Fibroblast of lung (primary cell): ENCODE measurements at regions not wholly inside any gene's neighbourhood (a gene's known extent, or its start where the extent isn't known, plus 50 kb on each side); places are given as distances from the start of the nearest gene placed in this dataset.
"Not testable (repeated sequence)": the region's sequence is repeated elsewhere in the genome, so short reads cannot be mapped to it uniquely, and the experiment has no call there.

Experiments used
- DNase-seq, 2 donors: peaks; one replicate each; pipeline versions ENCODE4 v3.0.0 to v3.0.0-alpha.2; 2010; ENCODE audit warnings: low read depth in 2 of 2
- H2AFZ ChIP-seq: 2 replicates; pipeline ENCODE4 v1.5.1; 2012; ENCODE audit warnings: low read length, control low read depth, inconsistent platforms
- H3K27ac ChIP-seq: 2 replicates; pipeline ENCODE4 v1.5.1; 2011; ENCODE audit warnings: low read length, control low read depth; ENCODE audit not compliant: insufficient read depth
- H3K27me3 ChIP-seq: 2 replicates; pipeline ENCODE4 v1.5.1; 2011; ENCODE audit warnings: mild to moderate bottlenecking, low read length; ENCODE audit not compliant: control insufficient read depth, insufficient read depth
- H3K36me3 ChIP-seq: 2 replicates; pipeline ENCODE4 v1.5.1; 2011; ENCODE audit warnings: low read length; ENCODE audit not compliant: control insufficient read depth, insufficient read depth
- H3K4me1 ChIP-seq: 2 replicates; pipeline ENCODE4 v1.5.1; 2011; ENCODE audit warnings: low read length; ENCODE audit not compliant: control insufficient read depth, insufficient read depth; ENCODE audit errors: extremely low read depth
- H3K4me2 ChIP-seq: 2 replicates; pipeline ENCODE4 v1.5.1; 2011; ENCODE audit warnings: low read length, control low read depth; ENCODE audit not compliant: insufficient read depth; ENCODE audit errors: extremely low read depth
- H3K4me3 ChIP-seq, 4 experiments: fragments of 200-600 bp in 1 of 4; sonication (generic) in 1 of 4; replicated peaks in 1 of 4; 2 replicates each; pipeline ENCODE4 v1.5.1; 2011 to 2016; ENCODE audit warnings: low read length in 4 of 4, low read depth in 3 of 4, mild to moderate bottlenecking in 3 of 4, control low read depth in 2 of 4, inconsistent platforms in 1 of 4, mixed read lengths in 1 of 4; ENCODE audit not compliant: insufficient read depth in 1 of 4; ENCODE audit errors: control extremely low read depth in 1 of 4
- H3K79me2 ChIP-seq: 2 replicates; pipeline ENCODE4 v1.5.1; 2012; ENCODE audit warnings: mild to moderate bottlenecking, low read length, inconsistent platforms; ENCODE audit not compliant: control insufficient read depth, insufficient read depth
- H3K9ac ChIP-seq: 2 replicates; pipeline ENCODE4 v1.5.1; 2011; ENCODE audit warnings: mild to moderate bottlenecking, low read length, control low read depth; ENCODE audit not compliant: insufficient read depth
- H3K9me3 ChIP-seq: 2 replicates; pipeline ENCODE4 v1.5.1; 2012; ENCODE audit warnings: low read depth, low read length; ENCODE audit not compliant: control insufficient read depth, insufficient read depth
- H4K20me1 ChIP-seq: 2 replicates; pipeline ENCODE4 v1.5.1; 2011; ENCODE audit warnings: low read length; ENCODE audit not compliant: control insufficient read depth, insufficient read depth; ENCODE audit errors: extremely low read depth
- EZH2 ChIP-seq: IDR thresholded peaks from 2 replicates; pipeline ENCODE4 v1.5.1; 2012; ENCODE audit warnings: low read length, control low read depth, mild to moderate bottlenecking; ENCODE audit errors: missing control alignments
- TF ChIP-seq, protein P1 (sequence below), 2 donors: IDR thresholded peaks in 1 of 2; conservative IDR thresholded peaks in 1 of 2; 1 replicate in 1 of 2; 2 replicates in 1 of 2; pipeline ENCODE4 v1.5.1; 2011 to 2012; ENCODE audit warnings: low read length in 2 of 2, control low read depth in 1 of 2, inconsistent platforms in 1 of 2, low read depth in 1 of 2, mild to moderate bottlenecking in 1 of 2

- no peaks in the 10 kb centered on the region for H3K4me1 ChIP-seq
- no peaks in the 10 kb centered on the region for H3K36me3 ChIP-seq
- H3K9me3 ChIP-seq, result no peaks in the 10 kb centered on the region
- no peaks in the 10 kb centered on the region for H3K27me3 ChIP-seq
- no peak overlapping the region for H3K9ac ChIP-seq
- H4K20me1 ChIP-seq, result no peaks in the 10 kb centered on the region
- no peaks in the 10 kb centered on the region for H3K79me2 ChIP-seq
- DNase-seq, result no peak
- H3K27ac ChIP-seq, result no peak overlapping the region
- no peak overlapping the region for H3K4me2 ChIP-seq
- H2AFZ ChIP-seq, result no peak overlapping the region
- TF ChIP-seq EZH2, result no peak
- TF ChIP-seq, protein P1, sequence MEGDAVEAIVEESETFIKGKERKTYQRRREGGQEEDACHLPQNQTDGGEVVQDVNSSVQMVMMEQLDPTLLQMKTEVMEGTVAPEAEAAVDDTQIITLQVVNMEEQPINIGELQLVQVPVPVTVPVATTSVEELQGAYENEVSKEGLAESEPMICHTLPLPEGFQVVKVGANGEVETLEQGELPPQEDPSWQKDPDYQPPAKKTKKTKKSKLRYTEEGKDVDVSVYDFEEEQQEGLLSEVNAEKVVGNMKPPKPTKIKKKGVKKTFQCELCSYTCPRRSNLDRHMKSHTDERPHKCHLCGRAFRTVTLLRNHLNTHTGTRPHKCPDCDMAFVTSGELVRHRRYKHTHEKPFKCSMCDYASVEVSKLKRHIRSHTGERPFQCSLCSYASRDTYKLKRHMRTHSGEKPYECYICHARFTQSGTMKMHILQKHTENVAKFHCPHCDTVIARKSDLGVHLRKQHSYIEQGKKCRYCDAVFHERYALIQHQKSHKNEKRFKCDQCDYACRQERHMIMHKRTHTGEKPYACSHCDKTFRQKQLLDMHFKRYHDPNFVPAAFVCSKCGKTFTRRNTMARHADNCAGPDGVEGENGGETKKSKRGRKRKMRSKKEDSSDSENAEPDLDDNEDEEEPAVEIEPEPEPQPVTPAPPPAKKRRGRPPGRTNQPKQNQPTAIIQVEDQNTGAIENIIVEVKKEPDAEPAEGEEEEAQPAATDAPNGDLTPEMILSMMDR (conservative IDR thresholded peaks at IDR 0.05 in 1 of 2, IDR thresholded peaks at IDR 0.05 in 1 of 2; ENCODE audit: low read depth in 1 of 2, low read length in 2 of 2), result no peak
- H3K4me3 ChIP-seq, result no peak overlapping the region
Observed at GRCh38 chr3:35305406-35305805, 333.9 kb upstream of the ARPP21 start.

GRCh38 chr3:35307296-35307695 is 332.0 kb upstream of the ARPP21 start:
- no peaks in the 10 kb centered on the region for H4K20me1 ChIP-seq
- no peaks in the 10 kb centered on the region for H3K4me1 ChIP-seq
- H3K27me3 ChIP-seq, result no peaks in the 10 kb centered on the region
- H3K36me3 ChIP-seq, result no peaks in the 10 kb centered on the region
- H3K27ac ChIP-seq, result no peak overlapping the region
- DNase-seq, result no peak
- H2AFZ ChIP-seq, result no peak overlapping the region
- H3K4me3 ChIP-seq, result no peak overlapping the region
- no peak overlapping the region for H3K9ac ChIP-seq
- no peak overlapping the region for H3K4me2 ChIP-seq
- H3K79me2 ChIP-seq, result no peaks in the 10 kb centered on the region
- H3K9me3 ChIP-seq, result no peaks in the 10 kb centered on the region
- TF ChIP-seq, protein P1 (conservative IDR thresholded peaks at IDR 0.05 in 1 of 2, IDR thresholded peaks at IDR 0.05 in 1 of 2; ENCODE audit: low read depth in 1 of 2, low read length in 2 of 2), result no peak
- TF ChIP-seq EZH2, result no peak

DNA sequence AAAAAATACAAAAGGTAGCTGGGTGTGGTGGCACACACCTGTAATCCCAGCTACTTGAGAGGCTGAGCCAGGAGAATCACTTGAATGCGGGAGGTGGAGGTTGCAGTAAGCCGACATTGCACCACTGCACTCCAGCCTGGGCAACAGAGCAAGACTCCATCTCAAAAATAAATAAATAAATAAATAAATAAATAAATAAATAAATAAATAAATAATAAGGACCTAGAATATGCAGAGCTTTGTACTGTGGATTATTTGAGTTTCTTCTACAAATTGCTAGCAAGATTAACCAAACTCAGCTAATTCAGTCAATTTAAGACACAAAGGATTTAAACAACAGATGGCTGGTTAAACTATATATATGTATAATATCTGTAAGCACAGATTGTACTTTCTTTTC is 322.5 kb upstream of the ARPP21 start:
- not testable (repeated sequence) for H3K4me1 ChIP-seq, DNase-seq

More for the DNA sequence above, 322.5 kb upstream of the ARPP21 start:
- H3K79me2 ChIP-seq, H3K9ac ChIP-seq, H2AFZ ChIP-seq, H3K27me3 ChIP-seq, H4K20me1 ChIP-seq, H3K4me3 ChIP-seq, H3K4me2 ChIP-seq, H3K36me3 ChIP-seq, H3K9me3 ChIP-seq, H3K27ac ChIP-seq: not testable (repeated sequence)
